8988T (cell line): ENCODE measurements at regions not wholly inside any gene's neighbourhood (a gene's known extent, or its start where the extent isn't known, plus 50 kb on each side); places are given as distances from the start of the nearest gene placed in this dataset.
"Not testable (repeated sequence)": the region's sequence is repeated elsewhere in the genome, so short reads cannot be mapped to it uniquely, and the experiment has no call there.

ENCODE experiments used
- DNase-seq: peaks from one replicate; pipeline ENCODE4 v3.0.0; 2011

DNA sequence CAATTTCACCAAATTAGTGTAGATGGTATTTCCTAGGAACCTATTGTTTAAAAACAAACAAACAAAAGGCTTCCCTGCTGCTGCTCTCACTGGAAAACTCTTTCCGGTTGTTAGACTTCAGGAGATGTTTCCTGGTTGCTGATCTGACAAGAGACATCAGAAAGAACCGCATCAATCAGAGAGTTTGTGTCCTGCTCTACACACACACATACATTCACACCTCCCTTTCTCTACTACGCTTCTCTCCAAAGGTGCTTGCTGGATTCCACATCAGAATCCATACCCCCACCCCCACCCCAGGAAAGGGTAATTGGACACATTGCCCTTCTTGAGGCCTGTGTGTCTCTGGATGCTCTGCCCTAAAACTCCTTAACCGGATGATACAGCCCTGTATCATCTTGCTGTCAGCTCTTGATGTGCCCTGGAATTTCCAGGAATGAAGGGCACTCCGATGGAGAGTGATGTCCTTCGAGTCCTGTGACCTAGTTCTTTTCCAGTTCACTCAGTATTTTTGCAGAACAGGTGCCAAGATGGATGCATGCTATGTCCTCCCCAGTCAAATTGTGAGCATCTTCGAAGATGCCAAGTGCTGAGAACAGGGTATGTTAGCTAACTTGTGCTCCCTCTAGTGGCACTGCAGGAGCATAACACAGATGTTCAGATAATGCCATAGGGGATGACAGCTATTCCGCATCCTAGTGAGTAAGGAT lies 113.7 kb upstream of the SLC35F3 start:
- DNase-seq = peak; percentile 44

DNA sequence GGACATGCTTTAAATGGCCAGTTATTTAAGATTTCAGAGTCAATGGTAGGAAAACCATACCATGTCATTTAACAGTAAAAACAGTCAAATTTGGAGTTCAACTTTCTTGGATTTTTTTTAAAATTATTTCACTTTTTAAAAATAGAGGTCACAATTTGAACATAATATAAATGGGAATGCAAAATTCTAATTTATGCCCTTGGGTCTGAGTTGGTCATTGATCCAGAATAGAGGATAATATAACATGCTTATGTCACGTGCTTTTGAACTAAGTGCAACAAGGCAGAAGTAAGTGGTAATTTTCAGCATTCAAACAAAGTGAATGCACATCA lies 113.1 kb upstream of the SLC35F3 start:
- no peak for DNase-seq

DNA sequence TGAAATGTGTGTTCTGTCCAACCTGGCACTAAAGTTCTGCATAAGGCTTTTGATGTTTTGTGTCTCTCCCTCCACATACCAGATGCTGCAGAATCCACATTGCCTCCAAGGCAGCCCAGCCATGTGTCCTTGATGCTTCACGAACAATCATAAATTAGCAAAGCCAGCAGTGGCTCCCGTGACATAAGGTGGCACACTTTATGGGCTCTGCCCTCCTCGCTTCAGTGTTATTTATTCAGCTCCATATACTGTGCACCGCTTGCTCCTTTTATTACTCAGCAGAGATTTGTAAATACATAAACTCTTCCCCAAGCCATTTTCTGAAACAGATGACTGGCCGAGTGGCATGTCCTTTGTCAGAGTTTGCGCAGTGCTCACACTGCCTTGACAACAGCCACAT lies 112.8 kb upstream of the SLC35F3 start:
- no peak for DNase-seq

DNA sequence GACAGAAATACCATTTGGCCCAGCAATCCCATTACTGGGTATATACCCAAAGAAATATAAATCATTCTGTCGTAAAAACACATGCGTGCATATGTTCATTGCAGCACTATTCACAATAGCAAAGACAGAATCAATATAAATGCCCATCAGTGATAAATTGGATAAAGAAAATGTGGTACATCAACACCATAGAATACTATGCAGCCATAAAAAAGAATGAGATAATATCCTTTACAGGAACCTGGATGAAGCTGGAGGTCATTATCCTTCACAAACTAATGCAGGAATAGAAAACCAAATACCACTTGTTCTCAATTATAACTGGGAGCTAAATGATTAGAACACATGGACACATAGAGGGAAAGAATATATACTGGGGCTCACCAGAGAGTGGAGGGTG lies 109.6 kb upstream of the SLC35F3 start:
- DNase-seq = no peak

DNA sequence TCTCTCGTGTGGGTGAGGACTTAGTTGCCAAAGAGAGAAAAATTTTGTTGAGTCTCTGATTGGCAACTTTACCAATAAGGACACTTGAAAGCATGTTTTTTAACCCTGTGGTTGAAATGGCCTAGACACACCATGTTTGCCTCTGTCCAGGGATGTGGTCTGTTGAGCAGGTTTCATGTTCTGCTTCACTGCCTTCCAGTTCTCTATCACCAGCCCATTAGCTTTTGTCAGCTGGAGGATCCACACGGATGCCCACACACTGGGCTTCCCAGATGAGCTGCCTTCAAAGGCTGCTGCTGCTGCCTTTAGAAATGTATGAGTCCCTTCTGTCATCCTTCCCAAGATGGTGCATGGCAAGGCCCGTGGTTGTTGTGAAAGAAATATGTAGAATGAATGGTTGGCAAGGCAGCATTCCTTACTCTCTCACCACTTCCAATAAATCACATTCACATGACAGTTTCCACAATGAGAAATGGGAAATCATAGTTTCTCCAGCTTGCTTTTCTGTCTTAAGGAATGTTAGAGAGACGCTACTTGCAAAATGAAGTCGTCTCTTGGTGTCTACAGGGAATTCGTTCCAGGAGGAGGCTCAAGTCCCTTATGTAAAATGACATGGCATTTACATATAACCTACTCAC lies 108.2 kb upstream of the SLC35F3 start:
- no peak for DNase-seq

DNA sequence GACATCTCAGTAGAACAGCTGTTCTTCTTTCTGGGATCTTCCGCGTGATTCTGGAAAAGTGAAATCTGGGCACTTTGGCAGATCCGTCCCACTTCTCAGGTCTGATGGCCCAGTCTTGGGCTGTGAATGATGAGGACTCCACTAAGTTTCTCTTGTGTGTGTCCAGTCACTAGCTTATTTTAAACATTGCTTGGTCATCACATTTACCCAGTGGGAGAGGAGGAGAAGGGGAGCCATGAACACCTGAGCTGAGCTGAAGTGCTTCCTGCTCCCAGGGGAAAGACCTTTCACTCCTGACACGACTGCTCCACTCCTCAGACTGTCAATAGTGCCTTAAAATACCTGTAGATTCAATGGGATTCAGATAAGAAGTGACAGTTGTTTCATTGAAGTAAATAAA lies 101.9 kb upstream of the SLC35F3 start:
- no peak for DNase-seq

DNA sequence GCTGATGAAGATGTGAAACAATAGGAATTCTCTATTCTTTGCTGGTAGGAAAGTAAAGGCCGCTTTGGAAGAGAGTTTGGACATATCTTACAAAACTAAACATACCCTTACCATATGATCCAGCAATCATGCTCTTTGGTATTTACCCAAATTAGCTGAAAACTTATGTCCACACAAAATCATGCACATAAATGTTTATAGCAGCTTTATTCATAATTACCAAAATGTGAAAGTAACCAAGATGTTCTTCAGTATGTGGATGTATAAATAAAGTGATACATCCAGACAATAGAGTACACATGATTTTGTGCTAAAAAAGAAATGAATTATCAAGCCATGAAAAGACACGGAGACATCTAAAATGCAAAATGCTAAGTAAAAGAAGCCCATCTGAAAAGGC lies 98.7 kb upstream of the SLC35F3 start:
- no peak for DNase-seq

DNA sequence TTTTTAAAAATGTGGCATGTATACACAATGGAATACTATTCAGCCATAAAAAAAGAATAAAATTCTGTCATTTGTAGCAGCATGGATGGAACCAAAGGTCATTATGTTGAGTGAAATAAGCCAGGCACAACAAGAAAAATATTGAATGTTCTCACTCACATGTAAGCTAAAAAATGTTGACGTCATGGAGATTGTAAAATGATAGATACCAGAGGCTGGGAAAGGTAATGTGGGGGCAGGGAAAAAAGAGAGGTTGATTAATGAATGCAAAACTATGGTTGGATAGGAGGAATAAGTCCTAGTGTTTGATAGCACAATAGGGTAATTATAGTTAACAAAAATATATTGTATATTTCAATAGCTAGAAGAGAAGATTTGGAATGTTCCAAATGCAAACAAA lies 89.1 kb upstream of the SLC35F3 start:
- no peak for DNase-seq

DNA sequence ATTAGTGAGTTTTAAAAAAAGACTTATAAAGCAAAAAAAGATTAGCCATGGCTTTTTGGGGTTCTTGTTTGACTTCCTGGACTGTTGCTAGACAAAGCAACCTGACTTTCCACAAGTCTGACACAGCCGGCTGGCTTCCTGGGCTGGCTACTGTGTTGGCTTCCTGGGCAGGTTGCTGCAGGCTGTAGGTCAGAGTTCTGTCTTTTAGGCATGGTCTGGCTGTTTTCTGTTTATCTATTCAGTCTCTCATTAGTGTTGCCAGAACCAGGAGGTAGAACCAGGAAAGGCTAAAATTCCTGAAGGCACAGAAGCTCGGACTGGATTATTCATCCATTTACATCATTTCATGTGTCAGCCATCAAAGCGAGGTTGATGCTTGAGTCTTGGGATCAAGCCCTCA lies 88.6 kb upstream of the SLC35F3 start:
- no peak for DNase-seq

DNA sequence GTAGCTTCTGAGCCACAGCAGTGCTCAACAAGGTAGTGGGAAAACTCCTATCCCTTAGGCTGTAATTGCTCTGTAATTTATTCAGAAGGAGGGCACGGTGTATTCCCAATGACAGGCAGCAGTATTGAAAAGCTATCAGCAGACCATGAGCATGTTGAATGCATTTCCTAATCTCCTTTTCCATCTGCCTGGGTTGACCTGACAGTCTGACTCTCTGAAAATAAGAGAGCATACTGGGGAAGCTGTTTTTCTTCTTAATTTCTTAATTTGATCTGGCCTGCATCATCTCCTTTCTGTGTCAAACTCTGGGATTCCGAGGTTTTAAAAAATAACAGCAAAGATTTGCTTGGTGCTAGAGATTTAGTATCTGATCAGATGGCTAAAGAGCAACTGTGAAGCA lies 88.1 kb upstream of the SLC35F3 start:
- no peak for DNase-seq

DNA sequence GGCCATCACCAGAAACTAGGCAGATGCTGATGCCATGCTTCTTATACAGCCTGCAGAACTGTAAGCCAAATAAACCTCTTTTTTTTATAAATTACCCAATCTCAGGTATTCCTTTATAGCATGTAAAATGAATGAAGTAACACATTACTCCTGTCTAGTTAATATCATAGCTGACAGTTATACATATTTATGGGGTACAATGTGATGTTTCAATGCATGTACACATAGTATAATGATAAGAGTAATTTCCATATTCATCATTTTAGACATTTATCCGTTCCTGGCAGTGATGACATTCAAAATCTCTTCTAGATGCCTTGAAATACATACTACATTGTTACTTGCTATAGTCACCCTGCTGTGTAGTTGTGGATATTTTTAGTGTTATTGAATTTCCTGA lies 85.4 kb upstream of the SLC35F3 start:
- DNase-seq = no peak

DNA sequence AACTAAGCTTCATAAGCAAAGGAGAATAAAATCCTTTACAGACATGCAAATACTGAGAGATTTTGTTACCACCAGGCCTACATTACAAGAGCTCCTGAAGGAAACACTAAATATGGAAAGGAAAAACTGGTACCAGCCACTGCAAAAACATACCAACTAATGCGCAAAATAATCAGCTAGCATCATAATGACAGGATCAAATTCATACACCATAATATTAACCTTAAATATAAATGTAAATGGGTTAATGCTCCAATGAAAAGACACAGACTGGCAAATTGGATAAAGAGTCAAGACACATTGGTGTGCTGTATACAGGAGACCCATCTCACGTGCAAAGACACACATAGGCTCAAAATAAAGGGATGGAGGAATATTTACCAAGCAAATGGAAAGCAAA lies 80.3 kb upstream of the SLC35F3 start:
- DNase-seq = not testable (repeated sequence)

DNA sequence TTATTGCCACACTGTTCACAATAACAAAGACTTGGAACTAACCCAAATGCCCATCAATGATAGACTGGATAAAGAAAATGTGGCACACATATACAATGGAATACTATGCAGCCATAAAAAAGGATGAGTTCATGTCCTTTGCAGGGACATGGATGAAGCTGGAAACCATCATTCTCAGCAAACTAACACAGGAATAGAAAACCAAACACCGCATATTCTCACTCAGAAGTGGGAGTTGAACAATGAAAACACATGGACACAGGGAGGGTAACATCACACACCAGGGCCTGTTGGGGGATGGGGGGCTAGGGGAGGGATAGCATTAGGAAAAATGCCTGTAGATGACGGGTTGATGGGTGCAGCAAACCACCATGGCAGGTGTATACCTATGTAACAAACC lies 76.5 kb upstream of the SLC35F3 start:
- DNase-seq = not testable (repeated sequence)

DNA sequence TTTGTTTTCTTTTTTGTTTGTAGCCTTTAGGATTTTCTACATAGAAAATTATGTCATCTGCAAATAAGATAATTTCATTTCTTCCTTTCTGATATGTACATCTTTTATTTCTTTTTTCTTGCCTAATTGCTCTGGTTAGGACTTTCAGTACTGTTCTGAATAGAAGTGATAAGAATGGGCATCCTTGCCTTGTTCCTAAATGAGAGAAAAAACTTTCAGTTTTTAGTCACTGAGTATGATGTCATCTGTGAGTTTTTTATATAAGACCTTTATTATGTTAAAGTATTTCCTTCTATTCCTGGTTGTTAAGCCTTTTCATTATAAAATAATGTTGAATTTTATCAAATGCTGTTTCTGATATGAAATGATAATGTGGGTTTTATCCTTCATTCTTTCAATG lies 76.0 kb upstream of the SLC35F3 start:
- no peak for DNase-seq

DNA sequence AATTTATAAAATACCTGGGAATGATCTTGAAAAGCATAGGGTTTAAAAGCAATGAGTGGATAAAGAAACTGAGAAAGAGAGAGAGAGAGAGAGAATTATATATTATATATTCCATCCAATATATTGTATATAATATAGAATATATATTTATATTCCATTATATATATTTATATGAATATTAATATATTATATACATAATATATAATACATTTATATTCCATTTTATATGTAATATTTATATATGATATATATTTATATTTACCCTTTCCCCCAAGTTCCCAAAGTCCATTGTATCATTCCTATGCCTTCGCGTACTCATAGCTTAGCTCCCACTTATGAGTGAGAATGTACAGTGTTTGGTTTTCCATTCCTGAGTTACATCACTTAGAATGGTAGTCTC lies 69.9 kb upstream of the SLC35F3 start:
- no peak for DNase-seq

DNA sequence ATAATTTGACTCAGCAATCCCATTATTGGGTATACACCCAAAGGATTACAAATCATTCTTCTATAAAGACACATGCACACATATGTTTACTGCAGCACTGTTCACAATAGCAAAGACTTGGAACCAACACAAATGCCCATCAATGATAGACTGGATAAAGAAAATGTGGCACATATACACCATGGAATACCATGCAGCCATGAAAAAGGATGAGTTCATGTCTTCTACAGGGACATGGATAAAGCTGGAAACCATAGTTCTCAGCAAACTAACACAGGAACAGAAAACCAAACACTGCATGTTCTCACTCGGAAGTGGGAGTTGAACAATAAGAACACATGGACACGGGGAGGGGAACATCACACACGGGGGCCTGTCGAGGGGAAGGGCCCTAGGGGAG lies 66.3 kb upstream of the SLC35F3 start:
- DNase-seq = not testable (repeated sequence)

DNA sequence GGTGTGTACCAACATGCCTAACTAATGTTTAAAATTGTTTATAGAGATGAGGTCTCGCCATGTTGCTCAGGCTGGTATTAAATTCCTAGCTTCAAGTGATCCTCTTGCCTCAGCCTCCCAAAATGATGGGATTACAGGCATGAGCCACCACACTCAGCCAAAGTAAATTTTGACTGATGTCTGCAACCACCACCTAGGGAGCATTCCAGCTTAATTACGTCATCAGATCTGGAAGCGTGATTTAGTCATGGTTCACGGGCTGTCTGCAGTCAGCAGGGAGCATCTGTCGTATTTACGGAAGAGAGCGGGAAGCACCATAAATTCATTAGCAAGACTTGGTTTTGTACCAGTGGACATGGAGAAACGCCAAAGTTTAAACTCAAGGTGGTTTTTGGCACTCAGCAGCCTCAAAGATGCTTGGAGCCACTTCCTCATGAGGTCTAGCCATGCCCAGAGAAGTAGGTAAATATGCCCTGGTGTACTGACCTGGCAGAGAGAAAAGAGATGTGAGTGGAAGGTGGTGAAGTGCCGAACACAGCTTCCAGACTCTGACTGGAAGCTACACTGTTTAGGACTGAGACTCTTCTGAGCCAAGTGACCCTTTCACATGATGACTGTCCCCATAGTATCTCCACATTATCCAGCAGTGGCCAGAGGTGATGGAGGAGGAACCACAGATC lies 60.8 kb upstream of the SLC35F3 start:
- no peak for DNase-seq

DNA sequence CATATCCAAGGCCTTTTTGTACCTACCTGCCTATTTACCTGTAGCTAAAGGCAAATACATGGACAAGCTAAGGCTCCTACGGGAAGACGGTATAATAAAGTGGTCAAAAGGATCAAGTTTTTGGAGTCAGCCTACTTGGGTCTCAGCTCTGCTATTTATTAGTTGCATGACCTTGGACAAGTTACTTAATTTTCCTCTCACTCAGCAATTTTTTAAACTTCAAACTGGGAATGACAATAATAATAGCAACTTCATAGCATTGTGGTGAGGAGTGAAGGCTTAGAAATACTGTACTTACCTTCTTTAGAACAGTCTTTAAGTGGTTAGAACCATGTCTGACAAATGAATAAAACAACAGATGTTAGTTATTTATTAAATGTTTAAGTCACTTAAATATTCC lies 60.2 kb upstream of the SLC35F3 start:
- no peak for DNase-seq

DNA sequence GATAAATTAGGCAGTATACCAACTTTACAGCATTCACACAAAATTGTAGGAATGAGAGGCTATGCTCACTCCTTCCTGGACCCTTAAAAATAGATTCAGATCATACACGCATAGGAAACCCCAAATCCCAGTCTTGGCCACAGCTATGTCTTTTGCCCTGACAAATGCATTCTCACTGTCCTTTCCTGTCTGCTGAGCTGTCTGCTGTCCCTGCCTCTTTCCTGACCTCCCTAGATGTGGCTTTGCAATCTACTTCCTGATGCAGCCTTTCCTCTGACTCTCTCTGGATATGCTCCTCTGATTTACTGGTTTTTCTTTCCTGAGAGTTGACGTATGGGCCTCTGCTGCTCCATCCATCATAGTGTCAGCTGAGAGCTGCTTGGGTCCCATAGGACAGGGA lies 59.8 kb upstream of the SLC35F3 start:
- DNase-seq = no peak
